AG10803 (cell line): ENCODE measurements at regions not wholly inside any gene's neighbourhood (a gene's known extent, or its start where the extent isn't known, plus 50 kb on each side); places are given as distances from the start of the nearest gene placed in this dataset.

Experiments used
- DNase-seq: peaks from one replicate; pipeline ENCODE4 v3.0.0; 2010; ENCODE audit warnings: low read depth
- H3K4me3 ChIP-seq: 2 replicates; pipeline ENCODE4 v1.5.1; 2011; ENCODE audit warnings: mild to moderate bottlenecking, low read length, control low read depth
- TF ChIP-seq, protein P1 (sequence below): conservative IDR thresholded peaks from 2 replicates; pipeline ENCODE4 v1.5.1; 2011; ENCODE audit warnings: mild to moderate bottlenecking, low read length, control low read depth, inconsistent platforms

GRCh38 chr5:28788954-28789353, 1750.6 kb upstream of the CDH9 start:
- H3K4me3 ChIP-seq = no peak overlapping the region
- DNase-seq = no peak
- TF ChIP-seq, protein P1, sequence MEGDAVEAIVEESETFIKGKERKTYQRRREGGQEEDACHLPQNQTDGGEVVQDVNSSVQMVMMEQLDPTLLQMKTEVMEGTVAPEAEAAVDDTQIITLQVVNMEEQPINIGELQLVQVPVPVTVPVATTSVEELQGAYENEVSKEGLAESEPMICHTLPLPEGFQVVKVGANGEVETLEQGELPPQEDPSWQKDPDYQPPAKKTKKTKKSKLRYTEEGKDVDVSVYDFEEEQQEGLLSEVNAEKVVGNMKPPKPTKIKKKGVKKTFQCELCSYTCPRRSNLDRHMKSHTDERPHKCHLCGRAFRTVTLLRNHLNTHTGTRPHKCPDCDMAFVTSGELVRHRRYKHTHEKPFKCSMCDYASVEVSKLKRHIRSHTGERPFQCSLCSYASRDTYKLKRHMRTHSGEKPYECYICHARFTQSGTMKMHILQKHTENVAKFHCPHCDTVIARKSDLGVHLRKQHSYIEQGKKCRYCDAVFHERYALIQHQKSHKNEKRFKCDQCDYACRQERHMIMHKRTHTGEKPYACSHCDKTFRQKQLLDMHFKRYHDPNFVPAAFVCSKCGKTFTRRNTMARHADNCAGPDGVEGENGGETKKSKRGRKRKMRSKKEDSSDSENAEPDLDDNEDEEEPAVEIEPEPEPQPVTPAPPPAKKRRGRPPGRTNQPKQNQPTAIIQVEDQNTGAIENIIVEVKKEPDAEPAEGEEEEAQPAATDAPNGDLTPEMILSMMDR = no peak

GRCh38 chr5:28780083-28780692, 1741.8 kb upstream of the CDH9 start:
- H3K4me3 ChIP-seq = no peak overlapping the region
- TF ChIP-seq, protein P1 = no peak

DNA sequence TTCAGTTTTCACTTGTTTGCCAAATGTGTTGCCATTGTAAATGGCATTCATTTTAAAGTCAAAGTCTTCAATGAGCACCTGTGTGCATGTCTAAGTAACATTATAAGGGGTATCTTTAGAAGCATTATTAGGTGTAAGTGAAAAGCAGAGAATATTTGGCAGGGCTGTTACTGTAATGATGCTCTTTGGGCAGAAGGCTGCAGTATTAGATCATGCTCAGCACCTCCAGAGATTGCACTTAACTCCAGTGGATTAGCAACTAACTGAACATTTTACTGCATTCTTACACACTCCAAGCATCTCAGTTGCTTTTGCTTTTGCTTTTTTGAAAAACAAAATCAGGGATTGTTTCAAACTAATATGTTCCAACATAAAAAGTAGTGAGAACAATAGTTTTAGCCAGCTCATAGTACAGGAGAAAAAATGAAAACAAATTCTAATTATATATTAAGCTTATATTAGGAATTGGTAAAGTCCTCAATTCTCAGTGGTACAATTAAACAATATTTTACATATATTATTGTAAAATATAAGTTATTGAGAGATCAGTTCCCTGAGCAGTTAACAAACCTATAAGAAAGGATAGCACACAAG, 1740.9 kb upstream of the CDH9 start:
- TF ChIP-seq, protein P1 = no peak
- DNase-seq = no peak
- no peak overlapping the region for H3K4me3 ChIP-seq

More at GRCh38 chr5:28780083-28780692, 1741.8 kb upstream of the CDH9 start:
- no peak for DNase-seq

DNA sequence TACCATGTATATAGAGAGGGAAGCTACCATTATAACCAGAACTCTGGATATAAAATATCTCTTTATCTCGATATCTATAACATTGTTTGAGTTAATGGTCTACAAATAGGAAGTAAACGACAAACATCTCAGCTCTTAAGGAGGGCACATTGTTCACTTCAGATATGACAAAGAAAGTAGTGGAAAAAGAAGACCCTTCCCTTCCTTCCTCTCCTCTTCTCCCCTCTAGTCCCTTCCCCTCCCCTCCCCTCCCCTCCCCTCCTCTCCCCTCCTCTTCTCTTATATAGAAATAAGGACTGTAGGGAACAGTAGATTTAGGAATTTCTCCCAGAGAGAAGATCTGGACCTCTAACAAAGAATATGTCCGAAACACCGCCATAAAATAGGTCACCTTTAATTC, 1731.9 kb upstream of the CDH9 start:
- DNase-seq = no peak
- TF ChIP-seq, protein P1 = no peak
- no peak overlapping the region for H3K4me3 ChIP-seq

DNA sequence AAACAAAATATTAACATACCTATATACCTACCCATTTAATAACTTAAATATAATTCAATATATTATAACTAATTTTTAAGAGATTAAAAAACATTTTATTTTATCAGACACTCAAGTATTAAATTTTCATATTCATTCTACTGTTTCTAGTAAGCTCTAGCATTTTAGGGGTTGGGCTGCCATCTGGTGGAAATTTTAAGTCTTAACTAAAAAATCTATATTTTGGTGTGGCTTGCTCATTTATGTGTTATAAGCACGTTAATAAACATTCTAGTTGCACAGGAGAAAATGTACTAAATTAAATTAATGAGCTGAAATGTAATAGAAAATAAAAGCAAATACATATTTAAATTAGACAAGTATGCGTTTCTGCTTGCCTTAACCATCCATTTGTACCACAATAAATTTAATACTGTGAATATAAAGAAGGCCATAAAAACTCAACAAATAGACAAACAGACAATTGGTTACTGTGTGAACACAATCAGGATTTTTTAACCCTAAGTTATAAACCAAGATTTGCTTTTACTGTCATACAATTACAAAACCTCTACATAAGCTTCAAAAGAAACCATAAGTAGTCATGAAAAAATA, 1728.3 kb upstream of the CDH9 start:
- H3K4me3 ChIP-seq = no peak overlapping the region

DNA sequence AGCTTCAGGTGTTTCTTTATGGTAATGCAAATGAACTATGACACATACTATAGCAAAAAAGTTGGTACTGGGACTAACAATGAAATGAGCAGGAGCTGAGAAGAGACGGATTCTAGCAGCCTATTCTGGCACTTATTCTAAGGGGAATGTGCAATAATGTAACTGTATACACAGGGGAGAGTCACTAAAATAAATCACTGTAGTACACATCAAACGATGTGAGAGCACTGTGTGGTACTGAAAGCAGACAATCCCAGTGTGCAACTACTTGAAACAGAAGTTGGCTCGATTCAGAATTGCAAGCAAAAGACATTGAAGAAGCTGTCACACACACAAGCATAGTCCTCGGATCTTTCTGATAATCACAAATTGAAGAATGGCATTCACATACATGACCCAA, 1713.0 kb upstream of the CDH9 start:
- no peak overlapping the region for H3K4me3 ChIP-seq
- DNase-seq = no peak
- TF ChIP-seq, protein P1 = no peak

More for the DNA sequence above, 1728.3 kb upstream of the CDH9 start:
- TF ChIP-seq, protein P1 = peak; percentile 24
- DNase-seq = peak; percentile 8

- TF ChIP-seq, protein P1 = no peak
- DNase-seq = no peak
- no peak overlapping the region for H3K4me3 ChIP-seq
Observed at GRCh38 chr5:28750251-28750650, 1711.9 kb upstream of the CDH9 start.
